SU-DHL-6 (cell line): ENCODE measurements at regions not wholly inside any gene's neighbourhood (a gene's known extent, or its start where the extent isn't known, plus 50 kb on each side); places are given as distances from the start of the nearest gene placed in this dataset.

Experiments
- H2AFZ ChIP-seq: fragments of 200-600 bp; sonication (generic); 2 replicates; pipeline ENCODE4 v1.6.1; 2014; ENCODE audit warnings: low read depth, mild to moderate bottlenecking, moderate library complexity, mixed read lengths, antibody characterized with exemption, low read length; ENCODE audit not compliant: severe bottlenecking
- H3F3A ChIP-seq: fragments of 200-600 bp; shearing (Covaris generic); 2 replicates; pipeline ENCODE4 v1.6.0; 2016; ENCODE audit warnings: antibody characterized with exemption, mild to moderate bottlenecking; ENCODE audit not compliant: insufficient read depth
- H3K27ac ChIP-seq: fragments of 200-600 bp; sonication (generic); 2 replicates; pipeline ENCODE4 v1.5.1; 2016; ENCODE audit warnings: low read depth, mild to moderate bottlenecking, low read length, moderate library complexity, mixed read lengths
- H3K27me3 ChIP-seq: fragments of 200-600 bp; sonication (generic), shearing (Covaris generic); 2 replicates; pipeline ENCODE4 v1.6.0; 2014; ENCODE audit warnings: mild to moderate bottlenecking, low read length
- H3K36me3 ChIP-seq: fragments of 200-600 bp; sonication (generic); 2 replicates; pipeline ENCODE4 v1.6.1; 2014; ENCODE audit warnings: mild to moderate bottlenecking, low read length, mixed read lengths
- H3K4me2 ChIP-seq: fragments of 300-600, 200-600 bp; shearing (Covaris generic), sonication (generic); 2 replicates; pipeline ENCODE4 v1.6.0; 2014; ENCODE audit warnings: low read length, low read depth, mild to moderate bottlenecking; ENCODE audit not compliant: poor library complexity, severe bottlenecking
- H3K4me3 ChIP-seq: fragments of 200-600 bp; sonication (generic); 2 replicates; pipeline ENCODE4 v1.5.1; 2014; ENCODE audit warnings: antibody characterized with exemption, low read length, mild to moderate bottlenecking, mixed read lengths; ENCODE audit not compliant: insufficient read depth, poor library complexity, severe bottlenecking
- H3K79me2 ChIP-seq: fragments of 200-600 bp; sonication (generic); 2 replicates; pipeline ENCODE4 v1.6.1; 2014; ENCODE audit warnings: mild to moderate bottlenecking, low read length, moderate library complexity; ENCODE audit not compliant: insufficient read depth
- H3K9ac ChIP-seq: fragments of 200-600 bp; sonication (generic); 2 replicates; pipeline ENCODE4 v1.7.0; 2014; ENCODE audit warnings: mild to moderate bottlenecking, low read length
- H3K9me2 ChIP-seq: fragments of 200-600 bp; sonication (generic); replicated peaks from 2 replicates; pipeline ENCODE4 v1.6.1; 2014; ENCODE audit warnings: low read length; ENCODE audit not compliant: insufficient read depth
- H3K9me3 ChIP-seq: fragments of 200-600 bp; sonication (generic); 2 replicates; pipeline ENCODE4 v1.6.1; 2014; ENCODE audit warnings: low read length, mixed read lengths; ENCODE audit not compliant: insufficient read depth
- H4K20me1 ChIP-seq: fragments of 200-600 bp; sonication (generic); 2 replicates; pipeline ENCODE4 v1.6.1; 2014; ENCODE audit warnings: low read depth, mild to moderate bottlenecking, antibody characterized with exemption, low read length, moderate library complexity, mixed read lengths
- EZH2phosphoT487 ChIP-seq: fragments of 200-600 bp; sonication (generic), shearing (Covaris generic); conservative IDR thresholded peaks from 2 replicates; pipeline ENCODE4 v1.6.1; 2018; ENCODE audit warnings: mild to moderate bottlenecking, antibody characterized with exemption, low read length, moderate library complexity, mixed read lengths
- TF ChIP-seq, protein P1 (sequence below): fragments of 200-600 bp; sonication (generic); IDR thresholded peaks from one replicate; pipeline ENCODE4 v1.5.1; 2017; ENCODE audit warnings: antibody characterized with exemption, mild to moderate bottlenecking, low read length, moderate library complexity; ENCODE audit not compliant: insufficient read depth, poor library complexity, severe bottlenecking

GRCh38 chr1:5460974-5461373, 531.3 kb downstream of the NPHP4 start:
- no peaks in the 10 kb centered on the region for H4K20me1 ChIP-seq
- no peaks in the 10 kb centered on the region for H3K36me3 ChIP-seq
- TF ChIP-seq, protein P1, sequence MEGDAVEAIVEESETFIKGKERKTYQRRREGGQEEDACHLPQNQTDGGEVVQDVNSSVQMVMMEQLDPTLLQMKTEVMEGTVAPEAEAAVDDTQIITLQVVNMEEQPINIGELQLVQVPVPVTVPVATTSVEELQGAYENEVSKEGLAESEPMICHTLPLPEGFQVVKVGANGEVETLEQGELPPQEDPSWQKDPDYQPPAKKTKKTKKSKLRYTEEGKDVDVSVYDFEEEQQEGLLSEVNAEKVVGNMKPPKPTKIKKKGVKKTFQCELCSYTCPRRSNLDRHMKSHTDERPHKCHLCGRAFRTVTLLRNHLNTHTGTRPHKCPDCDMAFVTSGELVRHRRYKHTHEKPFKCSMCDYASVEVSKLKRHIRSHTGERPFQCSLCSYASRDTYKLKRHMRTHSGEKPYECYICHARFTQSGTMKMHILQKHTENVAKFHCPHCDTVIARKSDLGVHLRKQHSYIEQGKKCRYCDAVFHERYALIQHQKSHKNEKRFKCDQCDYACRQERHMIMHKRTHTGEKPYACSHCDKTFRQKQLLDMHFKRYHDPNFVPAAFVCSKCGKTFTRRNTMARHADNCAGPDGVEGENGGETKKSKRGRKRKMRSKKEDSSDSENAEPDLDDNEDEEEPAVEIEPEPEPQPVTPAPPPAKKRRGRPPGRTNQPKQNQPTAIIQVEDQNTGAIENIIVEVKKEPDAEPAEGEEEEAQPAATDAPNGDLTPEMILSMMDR = no peak
- TF ChIP-seq EZH2phosphoT487 = no peak
- H3K9me2 ChIP-seq = no peaks in the 10 kb centered on the region
- H3K9ac ChIP-seq = no peak overlapping the region
- no peak overlapping the region for H2AFZ ChIP-seq
- no peaks in the 10 kb centered on the region for H3F3A ChIP-seq
- no peak overlapping the region for H3K4me2 ChIP-seq
- H3K9me3 ChIP-seq = no peaks in the 10 kb centered on the region
- no peak overlapping the region for H3K4me3 ChIP-seq
- H3K79me2 ChIP-seq = no peaks in the 10 kb centered on the region
- no peak overlapping the region for H3K27ac ChIP-seq
- no peaks in the 10 kb centered on the region for H3K27me3 ChIP-seq

DNA sequence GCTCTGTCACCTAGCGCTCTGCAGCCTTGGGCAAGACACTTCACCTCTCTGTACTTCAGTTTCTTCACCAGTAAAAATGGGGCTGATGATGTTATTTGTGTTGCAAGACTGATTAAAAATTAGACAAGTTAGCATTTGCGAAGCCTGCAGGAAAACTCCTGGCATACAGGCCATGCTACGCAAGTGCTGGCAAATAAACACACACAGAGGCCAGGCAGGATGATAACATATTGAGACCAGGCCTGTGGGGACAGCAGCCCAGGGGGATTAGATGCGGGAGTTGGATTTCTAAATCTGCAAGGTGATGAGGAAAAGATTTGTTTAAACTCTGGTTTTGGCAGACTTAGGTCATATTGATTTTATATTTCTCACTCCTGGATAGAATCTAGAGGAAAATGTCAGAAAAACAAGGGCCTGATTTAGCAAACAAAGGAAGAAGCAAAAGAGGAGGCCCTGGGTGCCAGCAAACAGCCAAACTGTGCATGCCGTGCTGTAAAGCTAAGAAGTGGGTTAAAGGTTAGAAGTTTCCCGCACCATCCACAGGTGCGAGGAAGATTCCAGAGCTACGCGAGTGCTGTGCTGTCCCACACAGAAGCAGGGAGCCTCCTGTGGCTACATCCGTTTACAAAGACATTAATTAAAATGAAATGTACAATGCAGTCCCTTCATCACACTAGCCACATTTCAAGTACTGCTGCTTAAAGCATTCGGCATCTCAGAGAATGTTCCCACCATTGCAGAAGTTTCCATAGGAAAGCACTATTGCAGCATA, 532.2 kb downstream of the NPHP4 start:
- H3F3A ChIP-seq = no peaks in the 10 kb centered on the region
- H3K27ac ChIP-seq = no peak overlapping the region
- no peak overlapping the region for H3K4me3 ChIP-seq
- H3K36me3 ChIP-seq = no peaks in the 10 kb centered on the region
- TF ChIP-seq, protein P1 = no peak
- no peak for TF ChIP-seq EZH2phosphoT487
- no peaks in the 10 kb centered on the region for H3K79me2 ChIP-seq
- no peak overlapping the region for H3K9ac ChIP-seq
- H3K9me2 ChIP-seq = no peaks in the 10 kb centered on the region
- H3K9me3 ChIP-seq = no peaks in the 10 kb centered on the region
- no peaks in the 10 kb centered on the region for H4K20me1 ChIP-seq
- H2AFZ ChIP-seq = no peak overlapping the region
- H3K27me3 ChIP-seq = no peaks in the 10 kb centered on the region
- no peak overlapping the region for H3K4me2 ChIP-seq

GRCh38 chr1:5458248-5458647, 534.0 kb downstream of the NPHP4 start:
- Histone ChIP-seq H3K9me2 (no peaks in the 10 kb centered on the region), H3K27me3 (no peaks in the 10 kb centered on the region)
- TF ChIP-seq, protein P1 = no peak
- TF ChIP-seq EZH2phosphoT487 = no peak

More at GRCh38 chr1:5458248-5458647, 534.0 kb downstream of the NPHP4 start:
- no peak overlapping the region for H3K9ac ChIP-seq
- H3K36me3 ChIP-seq = no peaks in the 10 kb centered on the region
- H3F3A ChIP-seq = no peaks in the 10 kb centered on the region
- no peak overlapping the region for H3K4me2 ChIP-seq
- H3K4me3 ChIP-seq = no peak overlapping the region
- H3K27ac ChIP-seq = no peak overlapping the region
- no peak overlapping the region for H2AFZ ChIP-seq
- H3K9me3 ChIP-seq = no peaks in the 10 kb centered on the region
- no peaks in the 10 kb centered on the region for H4K20me1 ChIP-seq
- no peaks in the 10 kb centered on the region for H3K79me2 ChIP-seq
